ENCODE measurements at regions not wholly inside any gene's neighbourhood (a gene's known extent, or its start where the extent isn't known, plus 50 kb on each side); places are given as distances from the start of the nearest gene placed in this dataset.

DNA sequence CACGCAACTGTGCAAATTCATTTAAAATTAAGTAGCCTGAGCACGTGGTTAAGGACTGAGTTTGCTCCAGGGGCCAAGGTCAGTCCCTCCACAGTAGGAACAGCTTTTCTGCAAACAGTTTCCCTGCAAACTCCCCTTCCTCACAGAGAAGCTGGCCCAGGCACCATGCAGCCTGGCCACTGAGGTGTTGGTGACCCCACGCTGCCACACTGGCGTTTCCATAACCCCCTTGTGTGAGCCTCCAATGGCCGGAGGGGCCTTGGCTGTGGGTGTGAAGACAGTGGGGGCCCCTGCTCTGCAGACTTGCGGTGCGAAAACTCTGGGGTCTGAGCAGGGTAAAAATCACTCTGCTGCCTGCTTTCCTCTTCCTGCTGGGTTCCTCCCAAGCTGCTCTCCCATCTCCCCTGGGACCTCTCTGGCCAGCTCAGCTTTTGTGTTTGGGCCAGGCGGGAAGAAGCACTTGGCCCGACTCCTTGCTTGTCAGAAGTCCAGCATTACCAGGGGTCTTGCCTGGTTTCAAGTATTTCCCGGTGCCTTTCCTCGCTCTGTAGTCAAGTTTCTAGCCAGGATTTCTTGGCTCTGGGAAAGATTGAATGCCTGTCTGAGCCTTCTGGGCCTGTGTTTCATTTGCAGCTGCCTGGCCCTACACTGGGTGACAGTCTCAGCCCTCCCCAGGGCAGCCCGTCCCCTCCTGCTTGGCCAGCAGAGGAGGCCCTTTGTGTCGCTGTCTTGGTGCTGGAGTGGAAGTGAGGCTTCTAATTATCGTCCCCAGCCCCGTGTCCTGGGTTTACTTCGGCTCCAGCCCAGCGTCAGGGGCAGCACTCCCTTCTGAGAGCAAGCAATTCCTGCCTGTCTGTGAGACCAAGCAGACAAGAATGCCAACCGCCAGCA, 131.4 kb upstream of the SLC1A4 start:
- TF ChIP-seq ZNF311 (tag by site-specific recombination; IDR thresholded peaks at IDR 0.05; ENCODE audit: borderline replicate concordance) (no peak), REST (tag by site-specific recombination; IDR thresholded peaks at IDR 0.05) (peak; percentile 39; the same call in 1 of the 2 replicates), ZNF76 (tag by site-specific recombination; IDR thresholded peaks at IDR 0.05; ENCODE audit: borderline replicate concordance, low read depth) (no peak), ZSCAN30 (tag by site-specific recombination; IDR thresholded peaks at IDR 0.05) (no peak), ZNF239 (tag by site-specific recombination; IDR thresholded peaks at IDR 0.05) (no peak), BCL11B (tag by site-specific recombination; IDR thresholded peaks at IDR 0.05; ENCODE audit: low read depth) (no peak), ZBTB8A (tag by site-specific recombination; IDR thresholded peaks at IDR 0.05) (no peak)
- TF ChIP-seq, protein P1, sequence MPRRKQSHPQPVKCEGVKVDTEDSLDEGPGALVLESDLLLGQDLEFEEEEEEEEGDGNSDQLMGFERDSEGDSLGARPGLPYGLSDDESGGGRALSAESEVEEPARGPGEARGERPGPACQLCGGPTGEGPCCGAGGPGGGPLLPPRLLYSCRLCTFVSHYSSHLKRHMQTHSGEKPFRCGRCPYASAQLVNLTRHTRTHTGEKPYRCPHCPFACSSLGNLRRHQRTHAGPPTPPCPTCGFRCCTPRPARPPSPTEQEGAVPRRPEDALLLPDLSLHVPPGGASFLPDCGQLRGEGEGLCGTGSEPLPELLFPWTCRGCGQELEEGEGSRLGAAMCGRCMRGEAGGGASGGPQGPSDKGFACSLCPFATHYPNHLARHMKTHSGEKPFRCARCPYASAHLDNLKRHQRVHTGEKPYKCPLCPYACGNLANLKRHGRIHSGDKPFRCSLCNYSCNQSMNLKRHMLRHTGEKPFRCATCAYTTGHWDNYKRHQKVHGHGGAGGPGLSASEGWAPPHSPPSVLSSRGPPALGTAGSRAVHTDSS (tag by site-specific recombination; IDR thresholded peaks at IDR 0.05) = no peak
- TF ChIP-seq, protein P2, sequence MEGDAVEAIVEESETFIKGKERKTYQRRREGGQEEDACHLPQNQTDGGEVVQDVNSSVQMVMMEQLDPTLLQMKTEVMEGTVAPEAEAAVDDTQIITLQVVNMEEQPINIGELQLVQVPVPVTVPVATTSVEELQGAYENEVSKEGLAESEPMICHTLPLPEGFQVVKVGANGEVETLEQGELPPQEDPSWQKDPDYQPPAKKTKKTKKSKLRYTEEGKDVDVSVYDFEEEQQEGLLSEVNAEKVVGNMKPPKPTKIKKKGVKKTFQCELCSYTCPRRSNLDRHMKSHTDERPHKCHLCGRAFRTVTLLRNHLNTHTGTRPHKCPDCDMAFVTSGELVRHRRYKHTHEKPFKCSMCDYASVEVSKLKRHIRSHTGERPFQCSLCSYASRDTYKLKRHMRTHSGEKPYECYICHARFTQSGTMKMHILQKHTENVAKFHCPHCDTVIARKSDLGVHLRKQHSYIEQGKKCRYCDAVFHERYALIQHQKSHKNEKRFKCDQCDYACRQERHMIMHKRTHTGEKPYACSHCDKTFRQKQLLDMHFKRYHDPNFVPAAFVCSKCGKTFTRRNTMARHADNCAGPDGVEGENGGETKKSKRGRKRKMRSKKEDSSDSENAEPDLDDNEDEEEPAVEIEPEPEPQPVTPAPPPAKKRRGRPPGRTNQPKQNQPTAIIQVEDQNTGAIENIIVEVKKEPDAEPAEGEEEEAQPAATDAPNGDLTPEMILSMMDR (tag by site-specific recombination; IDR thresholded peaks at IDR 0.05) = no peak
- TF ChIP-seq, protein P3, sequence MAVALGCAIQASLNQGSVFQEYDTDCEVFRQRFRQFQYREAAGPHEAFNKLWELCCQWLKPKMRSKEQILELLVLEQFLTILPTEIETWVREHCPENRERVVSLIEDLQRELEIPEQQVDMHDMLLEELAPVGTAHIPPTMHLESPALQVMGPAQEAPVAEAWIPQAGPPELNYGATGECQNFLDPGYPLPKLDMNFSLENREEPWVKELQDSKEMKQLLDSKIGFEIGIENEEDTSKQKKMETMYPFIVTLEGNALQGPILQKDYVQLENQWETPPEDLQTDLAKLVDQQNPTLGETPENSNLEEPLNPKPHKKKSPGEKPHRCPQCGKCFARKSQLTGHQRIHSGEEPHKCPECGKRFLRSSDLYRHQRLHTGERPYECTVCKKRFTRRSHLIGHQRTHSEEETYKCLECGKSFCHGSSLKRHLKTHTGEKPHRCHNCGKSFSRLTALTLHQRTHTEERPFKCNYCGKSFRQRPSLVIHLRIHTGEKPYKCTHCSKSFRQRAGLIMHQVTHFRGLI (tag by site-specific recombination; IDR thresholded peaks at IDR 0.05) = no peak

Measured in HEK293 (cell line).